Endothelial cell of umbilical vein (primary cell): ENCODE measurements at regions not wholly inside any gene's neighbourhood (a gene's known extent, or its start where the extent isn't known, plus 50 kb on each side); places are given as distances from the start of the nearest gene placed in this dataset.

Experiments used
- BruUV-seq: library from RNA; stranded (reverse); fragments of 400-500 nt; replicated peaks from 2 replicates; lab custom pipeline; 2021; lab: Mats Ljungman, UMichigan
- CTCF ChIA-PET: fragments of 300-600, 350-600 bp; sonication (Branson Sonifier 250); formaldehyde crosslinking; loops from one replicate; lab custom pipeline; 2021; ENCODE audit warnings: antibody characterized with exemption, inconsistent platforms; lab: Charles Lee
- POLR2A ChIA-PET: fragments of 300-600, 350-600 bp; sonication (Branson Sonifier 250); formaldehyde crosslinking; loops from one replicate; lab custom pipeline; 2021; ENCODE audit warnings: antibody characterized with exemption, inconsistent platforms; lab: Charles Lee
- DNase-seq: peaks from one replicate; pipeline ENCODE4 v3.0.0-alpha.2; 2011; ENCODE audit warnings: low read depth, low spot score
- FAIRE-seq: peaks from 2 replicates; lab custom pipeline; 2011; peaks lifted over from hg19 to GRCh38; lab: Jason Lieb, UNC
- H2AFZ ChIP-seq: 2 replicates; pipeline ENCODE4 v1.6.0; 2012; ENCODE audit warnings: low read depth, low read length, control low read depth, inconsistent platforms
- H3K27ac ChIP-seq: 2 replicates; pipeline ENCODE4 v1.5.1; 2011; ENCODE audit warnings: low read depth, mild to moderate bottlenecking, control low read depth, low read length, moderate library complexity; ENCODE audit not compliant: insufficient read depth
- H3K27me3 ChIP-seq, 2 experiments: 2 replicates each; pipeline versions ENCODE4 v1.6.0 to v1.6.1; 2011; ENCODE audit warnings: low read length in 2 of 2, mixed read lengths in 1 of 2; ENCODE audit not compliant: control insufficient read depth in 2 of 2, insufficient read depth in 2 of 2
- H3K36me3 ChIP-seq, 2 experiments: 2 replicates in 1 of 2; 3 replicates in 1 of 2; pipeline ENCODE4 v1.5.1; 2011; ENCODE audit warnings: low read length in 2 of 2, mild to moderate bottlenecking in 1 of 2, moderate library complexity in 1 of 2; ENCODE audit not compliant: control insufficient read depth in 2 of 2, insufficient read depth in 2 of 2; ENCODE audit errors: extremely low read depth in 1 of 2
- H3K4me1 ChIP-seq: 3 replicates; pipeline ENCODE4 v1.5.1; 2011; ENCODE audit warnings: mild to moderate bottlenecking, low read length; ENCODE audit not compliant: control insufficient read depth, insufficient read depth; ENCODE audit errors: extremely low read depth
- H3K4me2 ChIP-seq: 2 replicates; pipeline ENCODE4 v1.6.1; 2011; ENCODE audit warnings: low read length, control low read depth, mixed read lengths; ENCODE audit not compliant: insufficient read depth
- H3K4me3 ChIP-seq, 3 experiments: fragments of 200-600 bp in 1 of 3; sonication (generic), shearing (Covaris generic) in 1 of 3; replicated peaks in 1 of 3; 2 replicates each; pipeline ENCODE4 v1.5.1; 2011 to 2016; ENCODE audit warnings: control low read depth in 3 of 3, low read length in 3 of 3, mild to moderate bottlenecking in 2 of 3, inconsistent platforms in 1 of 3, low read depth in 1 of 3, moderate library complexity in 1 of 3; ENCODE audit not compliant: insufficient read depth in 1 of 3
- H3K79me2 ChIP-seq: 2 replicates; pipeline ENCODE4 v1.6.0; 2012; ENCODE audit warnings: low read length, inconsistent platforms; ENCODE audit not compliant: control insufficient read depth, insufficient read depth
- H3K9ac ChIP-seq: replicated peaks from 2 replicates; pipeline ENCODE3; 2011; ENCODE audit warnings: low read length, control low read depth; ENCODE audit not compliant: insufficient read depth; ENCODE audit errors: extremely low read depth
- H3K9me1 ChIP-seq: replicated peaks from 3 replicates; pipeline ENCODE4 v1.6.0; 2011; ENCODE audit warnings: mild to moderate bottlenecking, low read length; ENCODE audit not compliant: control insufficient read depth, insufficient read depth; ENCODE audit errors: extremely low read depth
- H3K9me3 ChIP-seq: replicated peaks from 2 replicates; pipeline ENCODE4 v1.5.1; 2012; ENCODE audit warnings: low read length, inconsistent platforms; ENCODE audit not compliant: control insufficient read depth, insufficient read depth
- H4K20me1 ChIP-seq: replicated peaks from 2 replicates; pipeline ENCODE3; 2011; ENCODE audit warnings: mild to moderate bottlenecking, low read length; ENCODE audit not compliant: control insufficient read depth, insufficient read depth; ENCODE audit errors: extremely low read depth
- CTCF ChIP-seq, 2 donors: IDR thresholded peaks; 1 replicate in 1 of 2; 2 replicates in 1 of 2; pipeline ENCODE4 v1.5.1; 2011; ENCODE audit warnings: low read length in 2 of 2, mild to moderate bottlenecking in 2 of 2, moderate library complexity in 2 of 2, control low read depth in 1 of 2, inconsistent platforms in 1 of 2, low read depth in 1 of 2; ENCODE audit not compliant: insufficient read depth in 1 of 2; ENCODE audit errors: extremely low read depth in 1 of 2
- EZH2 ChIP-seq: IDR thresholded peaks from 2 replicates; pipeline ENCODE4 v1.6.1; 2012; ENCODE audit warnings: borderline replicate concordance, low read depth, mild to moderate bottlenecking, moderate library complexity, low read length, inconsistent platforms; ENCODE audit not compliant: severe bottlenecking
- FOS ChIP-seq: IDR thresholded peaks from 2 replicates; pipeline ENCODE4 v1.6.1; 2011; ENCODE audit warnings: mild to moderate bottlenecking, low read length, moderate library complexity, borderline replicate concordance; ENCODE audit not compliant: insufficient read depth
- GATA2 ChIP-seq: IDR thresholded peaks from 2 replicates; pipeline ENCODE4 v1.7.0; 2011; ENCODE audit warnings: low read depth, mild to moderate bottlenecking, moderate library complexity, mixed read lengths, low read length; ENCODE audit not compliant: insufficient read length, insufficient read depth
- JUN ChIP-seq: IDR thresholded peaks from 2 replicates; pipeline ENCODE4 v1.6.1; 2011; ENCODE audit warnings: borderline replicate concordance, low read depth; ENCODE audit not compliant: insufficient read length, insufficient read depth
- MAX ChIP-seq: IDR thresholded peaks from 2 replicates; pipeline ENCODE4 v1.6.1; 2011; ENCODE audit not compliant: insufficient read depth, insufficient read length
- MYC ChIP-seq: IDR thresholded peaks from one replicate; pipeline ENCODE4 v1.6.1; 2011; ENCODE audit warnings: mild to moderate bottlenecking, low read depth, low read length
- POLR2A ChIP-seq: IDR thresholded peaks from 2 replicates; pipeline ENCODE4 v1.6.1; 2012; ENCODE audit warnings: low read depth, mild to moderate bottlenecking, control low read depth, low read length
- POLR2AphosphoS5 ChIP-seq: IDR thresholded peaks from 2 replicates; pipeline ENCODE4 v1.6.1; 2012; ENCODE audit warnings: low read depth, mild to moderate bottlenecking, control low read depth, low read length, moderate library complexity; ENCODE audit not compliant: insufficient read depth
- dilution Hi-C: fragments of 300-500 bp; cut with MboI; formaldehyde crosslinking; loops from one replicate; pipeline ENCODE4 v1.15.0; 2019; ENCODE audit warnings: low sequenced_read_pairs; ENCODE audit not compliant: extremely low pct_ligation_motif_present
- intact Hi-C: fragments of 100-400 bp; cut with micrococcal nuclease; formaldehyde crosslinking; loops from one replicate; pipeline ENCODE4 v1.10.0; 2022

DNA sequence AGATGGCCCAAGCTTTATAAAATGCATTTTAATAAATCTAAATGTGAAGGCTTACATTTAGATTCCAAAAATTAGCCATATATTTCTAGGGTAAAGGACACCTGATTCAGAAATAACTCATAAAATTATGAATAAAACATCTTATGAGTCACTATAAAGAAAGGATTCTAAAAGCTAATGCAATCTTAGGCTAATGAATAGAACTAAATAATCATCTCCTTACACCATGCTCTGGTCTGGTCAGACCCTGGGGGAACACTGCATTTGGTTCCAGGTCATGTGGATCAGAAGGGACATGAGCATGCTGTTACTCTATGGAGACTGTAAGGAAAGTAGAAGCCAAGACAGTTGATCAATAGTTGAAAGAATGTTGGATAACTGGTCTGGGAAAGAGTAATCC lies 370.4 kb downstream of the NDFIP2 start:
- ChIA-PET POLR2A (no interaction called here), CTCF (interaction anchor here (0.7 kb wide), 1 partner anchor 172 kb away, joined by 3 read pairs; no protein-coding TSS in a partner anchor)
- Histone ChIP-seq H3K9me3 (no peaks in the 10 kb centered on the region), H2AFZ (no peak overlapping the region), H3K27ac (no peak overlapping the region), H3K4me1 (no peaks in the 10 kb centered on the region), H3K4me3 (no peak overlapping the region), H3K27me3 (no peaks in the 10 kb centered on the region), H3K9me1 (no peaks in the 10 kb centered on the region), H3K36me3 (no peaks in the 10 kb centered on the region), H3K9ac (no peak overlapping the region), H3K79me2 (no peaks in the 10 kb centered on the region), H3K4me2 (no peak overlapping the region), H4K20me1 (no peaks in the 10 kb centered on the region)
- no peak for FAIRE-seq
- BruUV-seq, result no TSS peak
- no peak for TF ChIP-seq CTCF (IDR thresholded peaks at IDR 0.05; ENCODE audit: extremely low read depth in 1 of 2, insufficient read depth in 1 of 2, low read depth in 1 of 2, low read length in 2 of 2)
- TF ChIP-seq POLR2A, result no peak
- no peak for TF ChIP-seq JUN
- no peak for TF ChIP-seq MAX
- TF ChIP-seq MYC, result no peak
- TF ChIP-seq POLR2AphosphoS5, result no peak
- no peak for TF ChIP-seq GATA2
- no peak for TF ChIP-seq FOS
- TF ChIP-seq EZH2, result no peak
- no peak for DNase-seq
- dilution Hi-C loops (no loop called here), intact Hi-C loops (no loop called here)
